ENCODE measurements at regions not wholly inside any gene's neighbourhood (a gene's known extent, or its start where the extent isn't known, plus 50 kb on each side); places are given as distances from the start of the nearest gene placed in this dataset.

GRCh38 chr13:105159841-105160240, 1375.6 kb downstream of the EFNB2 start:
- DNase-seq = no peak

- DNase-seq = no peak
Measured at GRCh38 chr13:105153611-105154010, 1381.9 kb downstream of the EFNB2 start.

- no peak for DNase-seq
Measured at GRCh38 chr13:105151639-105152038, 1383.8 kb downstream of the EFNB2 start.

GRCh38 chr13:105147461-105147860, 1388.0 kb downstream of the EFNB2 start:
- no peak for DNase-seq

GRCh38 chr13:105144936-105145335, 1390.5 kb downstream of the EFNB2 start:
- no peak for DNase-seq

- DNase-seq = peak; percentile 6
Measured at GRCh38 chr13:105144020-105144419, 1391.4 kb downstream of the EFNB2 start.

- no peak for DNase-seq
Measured at GRCh38 chr13:105142556-105142955, 1392.9 kb downstream of the EFNB2 start.

GRCh38 chr13:105139380-105140285, 1395.8 kb downstream of the EFNB2 start:
- DNase-seq = peak; percentile 88

- DNase-seq = no peak
Measured at GRCh38 chr13:105139048-105139379, 1396.4 kb downstream of the EFNB2 start.

GRCh38 chr13:105135852-105136615, 1399.4 kb downstream of the EFNB2 start:
- DNase-seq = peak; percentile 40

- no peak for DNase-seq
Measured at GRCh38 chr13:105127732-105128131, 1407.7 kb downstream of the EFNB2 start.

GRCh38 chr13:105121221-105121620, 1414.2 kb downstream of the EFNB2 start:
- no peak for DNase-seq

GRCh38 chr13:105118426-105118985, 1417.0 kb downstream of the EFNB2 start:
- no peak for DNase-seq

- DNase-seq = no peak
Measured at GRCh38 chr13:105116966-105117365, 1418.5 kb downstream of the EFNB2 start.

GRCh38 chr13:105112561-105112960, 1422.9 kb downstream of the EFNB2 start:
- DNase-seq = peak; percentile 78

- no peak for DNase-seq
Measured at GRCh38 chr13:105107781-105108180, 1427.7 kb downstream of the EFNB2 start.

GRCh38 chr13:105105471-105105870, 1430.0 kb downstream of the EFNB2 start:
- DNase-seq = no peak

- DNase-seq = no peak
Measured at GRCh38 chr13:105097521-105097920, 1437.9 kb downstream of the EFNB2 start.

- DNase-seq = no peak
Measured at GRCh38 chr13:105089858-105090643, 1445.4 kb downstream of the EFNB2 start.

GRCh38 chr13:105087945-105088344, 1447.5 kb downstream of the EFNB2 start:
- no peak for DNase-seq

- no peak for DNase-seq
Measured at GRCh38 chr13:105084931-105085330, 1450.5 kb downstream of the EFNB2 start.

GRCh38 chr13:105083992-105084391, 1451.5 kb downstream of the EFNB2 start:
- DNase-seq = no peak

GRCh38 chr13:105074755-105075154, 1460.7 kb downstream of the EFNB2 start:
- DNase-seq = no peak
